IMR-90 (cell line): ENCODE measurements at regions not wholly inside any gene's neighbourhood (a gene's known extent, or its start where the extent isn't known, plus 50 kb on each side); places are given as distances from the start of the nearest gene placed in this dataset.

Experiments used
- ATAC-seq: fragments of 200-7000 bp; cut with Tn5 transposase; 2 replicates; pipeline ENCODE4 v1.9.1; 2020; ENCODE audit warnings: low read depth, mild to moderate bottlenecking, moderate library complexity
- BruUV-seq: library from RNA; stranded (reverse); fragments of 400-500 nt; replicated peaks from 2 replicates; lab custom pipeline; 2021; lab: Mats Ljungman, UMichigan
- CTCF ChIA-PET: fragments of 300-600 bp; formaldehyde crosslinking; extraction: SDS; loops from one replicate; lab custom pipeline; 2021; ENCODE audit warnings: antibody characterized with exemption; lab: Yijun Ruan, JAX
- POLR2A ChIA-PET: fragments of 300-600 bp; sonication (Branson Sonifier 250); formaldehyde crosslinking; loops from one replicate; lab custom pipeline; 2022; ENCODE audit warnings: antibody characterized with exemption; ENCODE audit not compliant: unreplicated experiment; lab: Charles Lee
- DNase-seq: peaks from one replicate; pipeline ENCODE4 v3.0.0; 2013
- H2AFZ ChIP-seq: replicated peaks from 2 replicates; pipeline ENCODE3; 2013; ENCODE audit warnings: low read length, mild to moderate bottlenecking; ENCODE audit not compliant: poor library complexity
- H2AK5ac ChIP-seq: 2 replicates; pipeline ENCODE4 v1.6.1; 2013; ENCODE audit warnings: low read depth, low read length, inconsistent platforms
- H2AK9ac ChIP-seq: replicated peaks from 2 replicates; pipeline ENCODE3; 2013; ENCODE audit warnings: mild to moderate bottlenecking, low read depth, low read length, moderate library complexity; ENCODE audit not compliant: poor library complexity
- H2BK120ac ChIP-seq: 2 replicates; pipeline ENCODE4 v1.6.1; 2013; ENCODE audit warnings: low read depth, low read length, inconsistent platforms
- H2BK15ac ChIP-seq: 3 replicates; pipeline ENCODE4 v1.6.1; 2013; ENCODE audit warnings: low read depth, low read length, inconsistent platforms
- H2BK20ac ChIP-seq: 2 replicates; pipeline ENCODE4 v1.6.1; 2013; ENCODE audit warnings: low read depth, mild to moderate bottlenecking, inconsistent platforms, low read length, moderate library complexity
- H2BK5ac ChIP-seq: 2 replicates; pipeline ENCODE4 v1.6.1; 2013; ENCODE audit warnings: mild to moderate bottlenecking, low read depth, low read length, inconsistent platforms; ENCODE audit not compliant: poor library complexity, severe bottlenecking
- H3K14ac ChIP-seq: replicated peaks from 2 replicates; pipeline ENCODE4 v1.6.1; 2013; ENCODE audit warnings: low read depth, low read length, inconsistent platforms
- H3K18ac ChIP-seq: 2 replicates; pipeline ENCODE4 v1.6.1; 2013; ENCODE audit warnings: low read depth, low read length, control low read depth
- H3K23ac ChIP-seq: 2 replicates; pipeline ENCODE4 v1.6.1; 2013; ENCODE audit warnings: low read depth, low read length, inconsistent platforms
- H3K27ac ChIP-seq: 2 replicates; pipeline ENCODE4 v1.5.1; 2013; ENCODE audit warnings: mild to moderate bottlenecking, control low read depth, low read length; ENCODE audit not compliant: insufficient read depth
- H3K27me3 ChIP-seq: 2 replicates; pipeline ENCODE4 v1.6.1; 2013; ENCODE audit warnings: low read length; ENCODE audit not compliant: control insufficient read depth, insufficient read depth
- H3K36me3 ChIP-seq: 2 replicates; pipeline ENCODE4 v1.6.1; 2013; ENCODE audit warnings: low read length, mixed read lengths; ENCODE audit not compliant: control insufficient read depth, insufficient read depth
- H3K4ac ChIP-seq: 2 replicates; pipeline ENCODE4 v1.6.1; 2013; ENCODE audit warnings: low read depth, low read length, inconsistent platforms
- H3K4me1 ChIP-seq: 2 replicates; pipeline ENCODE4 v1.6.1; 2013; ENCODE audit warnings: low read length, mixed read lengths; ENCODE audit not compliant: control insufficient read depth, insufficient read depth
- H3K4me2 ChIP-seq: 2 replicates; pipeline ENCODE4 v1.6.1; 2013; ENCODE audit warnings: low read depth, mild to moderate bottlenecking, control low read depth, low read length, moderate library complexity
- H3K4me3 ChIP-seq: 2 replicates; pipeline ENCODE4 v1.5.1; 2013; ENCODE audit warnings: low read depth, mild to moderate bottlenecking, control low read depth, low read length, moderate library complexity; ENCODE audit not compliant: insufficient read depth
- H3K56ac ChIP-seq: 2 replicates; pipeline ENCODE4 v1.6.1; 2013; ENCODE audit warnings: low read length, inconsistent platforms; ENCODE audit not compliant: insufficient read depth; ENCODE audit errors: extremely low read depth
- H3K79me1 ChIP-seq, 2 experiments: 2 replicates each; pipeline ENCODE4 v1.6.1; 2013; ENCODE audit warnings: low read length in 2 of 2, inconsistent platforms in 1 of 2, low read depth in 1 of 2
- H3K9ac ChIP-seq: 2 replicates; pipeline ENCODE4 v1.6.1; 2013; ENCODE audit warnings: low read depth, low read length, control low read depth
- H3K9me1 ChIP-seq: 2 replicates; pipeline ENCODE4 v1.6.1; 2013; ENCODE audit warnings: low read length, inconsistent platforms; ENCODE audit not compliant: insufficient read depth
- H3K9me3 ChIP-seq: 2 replicates; pipeline ENCODE4 v1.6.1; 2013; ENCODE audit warnings: low read length; ENCODE audit not compliant: control insufficient read depth, insufficient read depth
- H4K20me1 ChIP-seq: 2 replicates; pipeline ENCODE4 v1.6.1; 2013; ENCODE audit warnings: low read length, inconsistent platforms; ENCODE audit not compliant: insufficient read depth
- H4K5ac ChIP-seq: 2 replicates; pipeline ENCODE4 v1.6.1; 2013; ENCODE audit warnings: mild to moderate bottlenecking, low read depth, low read length, control low read depth
- H4K8ac ChIP-seq, 2 experiments: 2 replicates each; pipeline ENCODE4 v1.6.1; 2013; ENCODE audit warnings: low read depth in 2 of 2, low read length in 2 of 2, control low read depth in 1 of 2, inconsistent platforms in 1 of 2
- H4K91ac ChIP-seq: 2 replicates; pipeline ENCODE4 v1.6.1; 2013; ENCODE audit warnings: low read depth, low read length, inconsistent platforms; ENCODE audit not compliant: insufficient read depth
- BHLHE40 ChIP-seq: fragments of 150-350 bp; IDR thresholded peaks from 2 replicates; pipeline ENCODE4 v1.6.1; 2016; ENCODE audit warnings: mild to moderate bottlenecking, low read depth, low read length
- CEBPB ChIP-seq: IDR thresholded peaks from 2 replicates; pipeline ENCODE4 v1.6.1; 2012; ENCODE audit warnings: low read depth, low read length, improper control_type of control experiment
- CHD1 ChIP-seq: IDR thresholded peaks from 2 replicates; pipeline ENCODE4 v1.6.1; 2012; ENCODE audit warnings: low read depth, low read length, improper control_type of control experiment
- FOS ChIP-seq: fragments of 150-350 bp; IDR thresholded peaks from 2 replicates; pipeline ENCODE4 v1.6.1; 2016; ENCODE audit warnings: low read depth, low read length
- MAFK ChIP-seq: IDR thresholded peaks from 2 replicates; pipeline ENCODE4 v1.6.1; 2012; ENCODE audit warnings: low read depth, low read length, improper control_type of control experiment
- MAZ ChIP-seq: IDR thresholded peaks from 2 replicates; pipeline ENCODE4 v1.6.1; 2012; ENCODE audit warnings: low read depth, mild to moderate bottlenecking, low read length, improper control_type of control experiment, moderate library complexity, borderline replicate concordance
- MXI1 ChIP-seq: IDR thresholded peaks from 2 replicates; pipeline ENCODE4 v1.6.1; 2012; ENCODE audit warnings: low read depth, mild to moderate bottlenecking, low read length, moderate library complexity, borderline replicate concordance
- NFE2L2 ChIP-seq: fragments of 150-350 bp; IDR thresholded peaks from 2 replicates; pipeline ENCODE4 v1.6.1; 2016; ENCODE audit warnings: low read depth, mild to moderate bottlenecking, low read length
- POLR2A ChIP-seq: IDR thresholded peaks from 2 replicates; pipeline ENCODE4 v1.6.1; 2012; ENCODE audit warnings: mild to moderate bottlenecking, low read depth, low read length
- RAD21 ChIP-seq: IDR thresholded peaks from 2 replicates; pipeline ENCODE4 v1.6.1; 2012; ENCODE audit warnings: low read length, improper control_type of control experiment
- RCOR1 ChIP-seq: IDR thresholded peaks from 2 replicates; pipeline ENCODE4 v1.6.1; 2012; ENCODE audit warnings: mild to moderate bottlenecking, low read length, improper control_type of control experiment; ENCODE audit not compliant: insufficient replicate concordance
- RFX5 ChIP-seq: IDR thresholded peaks from 2 replicates; pipeline ENCODE4 v1.8.0; 2012; ENCODE audit warnings: low read depth, mild to moderate bottlenecking, low read length, moderate library complexity
- SMC3 ChIP-seq: fragments of 150-350 bp; IDR thresholded peaks from 2 replicates; pipeline ENCODE4 v1.6.1; 2016; ENCODE audit warnings: low read depth, mild to moderate bottlenecking, antibody characterized with exemption, low read length, moderate library complexity
- WGBS, 2 experiments: methylation state at CpG; one replicate each; pipeline versions ENCODE4 v1.1.5 to v1.1.7; 2013; ENCODE audit warnings: missing lambda C conversion rate in 2 of 2; ENCODE audit not compliant: insufficient read length in 1 of 2; ENCODE audit errors: extremely low coverage in 2 of 2; 5-methylcytosine and 5-hydroxymethylcytosine counted together
- dilution Hi-C: fragments of 300-500 bp; cut with HindIII; formaldehyde crosslinking; loops from one replicate; pipeline ENCODE4 v1.14.3; 2018; ENCODE audit warnings: low sequenced_read_pairs; ENCODE audit not compliant: unreplicated experiment
- in situ Hi-C: fragments of 300-500 bp; cut with MboI; formaldehyde crosslinking; loops from 3 replicates; pipeline ENCODE4 v1.14.3; 2019; ENCODE audit warnings: low sequenced_read_pairs, inconsistent platforms, mixed read lengths
- intact Hi-C: fragments of 100-400 bp; cut with micrococcal nuclease; formaldehyde crosslinking; loops from 2 replicates; pipeline ENCODE4 v1.10.0; 2022
- TF ChIP-seq, protein P1 (sequence below): fragments of 150-350 bp; IDR thresholded peaks from 2 replicates; pipeline ENCODE4 v1.6.1; 2017; ENCODE audit warnings: mild to moderate bottlenecking, antibody characterized with exemption, low read length, low read depth
- TF ChIP-seq, protein P2 (sequence below): fragments of 150-350 bp; IDR thresholded peaks from 2 replicates; pipeline ENCODE4 v1.6.1; 2016; ENCODE audit warnings: low read depth, mild to moderate bottlenecking, low read length, moderate library complexity, borderline replicate concordance
- TF ChIP-seq, protein P3 (sequence below): conservative IDR thresholded peaks from 2 replicates; pipeline ENCODE4 v1.5.1; 2012; ENCODE audit warnings: mild to moderate bottlenecking, low read depth, low read length, improper control_type of control experiment

DNA sequence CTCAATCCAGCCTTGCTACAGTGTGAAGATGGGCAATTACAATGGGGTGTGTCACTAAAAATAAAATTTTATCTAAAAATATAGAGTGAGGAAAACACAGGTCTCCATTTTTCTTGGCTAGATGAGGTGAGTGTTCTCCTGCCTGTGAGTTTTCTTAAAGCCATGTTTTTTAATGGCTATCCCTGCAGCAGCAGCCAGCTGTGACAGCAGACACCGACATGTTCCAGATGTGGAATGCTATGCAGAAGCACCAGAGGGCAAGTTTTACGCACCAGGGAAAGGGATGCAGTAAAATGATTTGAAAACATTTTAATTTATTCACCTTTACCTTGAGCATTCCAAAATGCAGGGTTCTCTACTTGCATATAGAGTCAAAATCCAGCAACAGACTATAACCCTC is 577.0 kb upstream of the STXBP6 start:
- POLR2A ChIA-PET: no interaction called here
- Histone ChIP-seq H3K27ac (no peak overlapping the region), H3K79me1 (no peaks in the 10 kb centered on the region), H2AFZ (no peak overlapping the region), H3K14ac (no peak overlapping the region), H4K91ac (no peak overlapping the region), H3K4me2 (no peak overlapping the region), H3K27me3 (no peaks in the 10 kb centered on the region), H3K23ac (no peak overlapping the region), H3K9ac (no peak overlapping the region), H3K4me3 (no peak overlapping the region), H2BK20ac (no peak overlapping the region), H2BK120ac (no peak overlapping the region), H4K8ac (no peak overlapping the region), H3K9me1 (no peaks in the 10 kb centered on the region), H3K18ac (no peak overlapping the region), H3K36me3 (no peaks in the 10 kb centered on the region), H3K56ac (no peak overlapping the region), H2BK5ac (no peak overlapping the region), H3K4me1 (no peaks in the 10 kb centered on the region), H2AK5ac (no peak overlapping the region), H3K9me3 (peaks cover 14% of the 10 kb centered on the region), H4K20me1 (no peaks in the 10 kb centered on the region), H4K5ac (no peak overlapping the region), H2BK15ac (no peak overlapping the region), H2AK9ac (no peak overlapping the region), H3K4ac (no peak overlapping the region)
- dilution Hi-C loops (no loop called here), in situ Hi-C loops (no loop called here), intact Hi-C loops (no loop called here)
- BruUV-seq: no TSS peak
- CTCF ChIA-PET: no interaction called here
- TF ChIP-seq MAZ (no peak), FOS (no peak), MXI1 (no peak), CEBPB (no peak), RFX5 (no peak), RCOR1 (no peak), CHD1 (no peak), POLR2A (no peak), NFE2L2 (no peak), MAFK (no peak), RAD21 (no peak), SMC3 (no peak), BHLHE40 (no peak)
- TF ChIP-seq, protein P1, sequence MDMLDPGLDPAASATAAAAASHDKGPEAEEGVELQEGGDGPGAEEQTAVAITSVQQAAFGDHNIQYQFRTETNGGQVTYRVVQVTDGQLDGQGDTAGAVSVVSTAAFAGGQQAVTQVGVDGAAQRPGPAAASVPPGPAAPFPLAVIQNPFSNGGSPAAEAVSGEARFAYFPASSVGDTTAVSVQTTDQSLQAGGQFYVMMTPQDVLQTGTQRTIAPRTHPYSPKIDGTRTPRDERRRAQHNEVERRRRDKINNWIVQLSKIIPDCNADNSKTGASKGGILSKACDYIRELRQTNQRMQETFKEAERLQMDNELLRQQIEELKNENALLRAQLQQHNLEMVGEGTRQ: no peak
- TF ChIP-seq, protein P2, sequence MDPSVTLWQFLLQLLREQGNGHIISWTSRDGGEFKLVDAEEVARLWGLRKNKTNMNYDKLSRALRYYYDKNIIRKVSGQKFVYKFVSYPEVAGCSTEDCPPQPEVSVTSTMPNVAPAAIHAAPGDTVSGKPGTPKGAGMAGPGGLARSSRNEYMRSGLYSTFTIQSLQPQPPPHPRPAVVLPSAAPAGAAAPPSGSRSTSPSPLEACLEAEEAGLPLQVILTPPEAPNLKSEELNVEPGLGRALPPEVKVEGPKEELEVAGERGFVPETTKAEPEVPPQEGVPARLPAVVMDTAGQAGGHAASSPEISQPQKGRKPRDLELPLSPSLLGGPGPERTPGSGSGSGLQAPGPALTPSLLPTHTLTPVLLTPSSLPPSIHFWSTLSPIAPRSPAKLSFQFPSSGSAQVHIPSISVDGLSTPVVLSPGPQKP: no peak
- TF ChIP-seq, protein P3, sequence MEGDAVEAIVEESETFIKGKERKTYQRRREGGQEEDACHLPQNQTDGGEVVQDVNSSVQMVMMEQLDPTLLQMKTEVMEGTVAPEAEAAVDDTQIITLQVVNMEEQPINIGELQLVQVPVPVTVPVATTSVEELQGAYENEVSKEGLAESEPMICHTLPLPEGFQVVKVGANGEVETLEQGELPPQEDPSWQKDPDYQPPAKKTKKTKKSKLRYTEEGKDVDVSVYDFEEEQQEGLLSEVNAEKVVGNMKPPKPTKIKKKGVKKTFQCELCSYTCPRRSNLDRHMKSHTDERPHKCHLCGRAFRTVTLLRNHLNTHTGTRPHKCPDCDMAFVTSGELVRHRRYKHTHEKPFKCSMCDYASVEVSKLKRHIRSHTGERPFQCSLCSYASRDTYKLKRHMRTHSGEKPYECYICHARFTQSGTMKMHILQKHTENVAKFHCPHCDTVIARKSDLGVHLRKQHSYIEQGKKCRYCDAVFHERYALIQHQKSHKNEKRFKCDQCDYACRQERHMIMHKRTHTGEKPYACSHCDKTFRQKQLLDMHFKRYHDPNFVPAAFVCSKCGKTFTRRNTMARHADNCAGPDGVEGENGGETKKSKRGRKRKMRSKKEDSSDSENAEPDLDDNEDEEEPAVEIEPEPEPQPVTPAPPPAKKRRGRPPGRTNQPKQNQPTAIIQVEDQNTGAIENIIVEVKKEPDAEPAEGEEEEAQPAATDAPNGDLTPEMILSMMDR: no peak
- WGBS, 2 experiments: no CpG with 5 or more reads among the region's 2 CpGs
- ATAC-seq (no peak), DNase-seq (no peak)
